GM19452 (cell line): ENCODE measurements at regions not wholly inside any gene's neighbourhood (a gene's known extent, or its start where the extent isn't known, plus 50 kb on each side); places are given as distances from the start of the nearest gene placed in this dataset.
"Not testable (repeated sequence)": the region's sequence is repeated elsewhere in the genome, so short reads cannot be mapped to it uniquely, and the experiment has no call there.

Source experiments
- ATAC-seq: cut with Tn5 transposase; IDR thresholded peaks from one replicate; pipeline ENCODE4 v1.9.1; 2021; ENCODE audit not compliant: unreplicated experiment

- no peak for ATAC-seq
Observed at GRCh38 chr15:93384886-93385285, 295.9 kb upstream of the RGMA start.

DNA sequence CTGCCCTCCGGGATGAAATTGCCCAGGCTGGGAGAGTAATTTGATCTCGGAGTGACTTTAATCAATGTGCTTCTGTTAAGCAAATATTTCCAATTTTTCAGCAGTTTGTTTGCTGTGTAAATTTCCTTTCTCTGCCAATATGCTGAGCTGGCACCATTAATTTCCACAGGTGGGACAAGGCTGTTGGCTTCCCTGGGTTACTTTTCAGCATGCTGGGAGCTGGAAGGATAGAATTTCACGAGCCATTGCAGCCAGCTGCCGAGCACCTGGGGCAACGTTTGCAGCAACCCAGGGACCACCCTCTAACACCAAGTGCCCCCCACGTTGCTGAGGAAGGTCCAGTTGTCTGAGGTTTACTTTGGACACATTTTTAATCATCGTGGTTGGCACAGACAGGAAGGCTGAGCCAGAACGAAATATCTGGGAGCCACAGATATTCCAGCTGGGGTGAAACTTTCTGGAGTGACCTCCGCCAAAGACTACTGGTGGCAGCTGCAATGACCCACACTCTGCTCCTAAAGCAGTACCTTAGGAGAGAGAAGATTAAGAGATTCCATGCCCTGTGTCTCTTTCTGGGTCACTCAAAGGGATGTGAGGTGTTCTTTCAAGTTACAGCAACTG is 293.3 kb upstream of the RGMA start:
- no peak for ATAC-seq

DNA sequence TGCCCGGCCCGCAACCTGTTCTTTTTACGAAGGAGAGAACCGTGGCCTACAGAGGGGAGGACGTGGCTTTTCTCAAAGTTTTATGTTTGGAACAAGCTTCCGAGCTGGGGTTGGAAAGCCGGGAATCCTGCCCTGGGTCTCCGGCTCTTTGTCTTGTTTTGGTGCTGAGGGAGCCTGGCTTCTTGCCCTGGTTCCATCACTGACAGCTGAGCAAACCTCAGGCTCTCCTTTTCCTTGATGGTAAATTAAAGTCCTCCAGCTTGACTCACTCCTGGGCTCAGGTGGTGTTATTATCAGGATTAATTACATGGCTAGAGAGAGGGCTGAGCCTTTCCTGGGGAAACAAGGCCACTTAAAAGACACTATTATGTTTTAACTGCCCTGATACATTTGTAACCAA is 289.5 kb upstream of the RGMA start:
- ATAC-seq, result no peak

DNA sequence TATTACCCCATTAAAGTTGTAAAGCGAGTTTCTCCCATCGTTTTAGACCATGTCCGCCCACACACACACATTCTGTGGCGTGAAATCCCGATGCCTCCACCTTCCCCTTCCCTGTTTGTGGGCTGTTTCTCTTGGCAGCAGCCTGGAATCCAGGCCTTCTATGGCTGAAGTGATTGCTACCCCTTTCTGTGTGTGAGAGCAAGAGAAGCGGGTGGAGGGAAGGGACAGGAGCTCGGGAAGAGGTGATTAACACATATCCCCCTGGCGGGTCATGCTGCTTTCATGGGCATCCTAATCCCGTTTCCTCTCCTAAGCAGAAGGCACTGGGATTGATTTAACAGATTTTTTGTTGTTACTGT is 283.8 kb upstream of the RGMA start:
- ATAC-seq, result no peak

DNA sequence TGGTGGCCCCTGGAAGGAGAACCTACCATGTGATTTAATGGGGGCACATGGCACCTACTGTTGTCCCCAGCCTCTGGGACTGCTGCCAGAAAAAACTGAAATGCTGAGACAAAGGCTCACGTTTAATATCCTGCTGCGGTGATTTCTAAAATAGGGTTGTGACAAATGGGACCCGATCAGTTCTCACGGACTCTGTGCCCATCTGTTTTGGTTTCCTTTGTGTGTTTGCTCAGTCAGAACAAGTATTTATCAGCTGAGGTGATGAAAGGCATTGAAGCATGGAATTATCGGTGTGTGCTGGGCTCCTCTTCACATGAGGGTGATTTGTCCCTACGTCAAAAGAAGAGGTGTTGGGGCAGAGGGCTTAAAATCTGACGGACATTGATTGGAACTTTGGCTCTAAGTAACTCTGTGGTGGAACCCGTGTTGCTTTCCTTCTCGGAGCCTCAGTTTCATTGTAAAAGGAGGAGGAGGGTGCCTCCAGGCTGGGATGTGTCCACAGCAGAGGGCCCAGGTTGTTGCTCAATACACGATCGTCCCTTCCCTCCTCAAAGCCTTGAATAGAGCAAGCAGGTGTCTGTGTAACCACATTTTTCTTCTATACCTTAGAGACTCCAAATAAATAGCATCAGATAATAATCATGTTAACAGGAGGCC is 283.3 kb upstream of the RGMA start:
- no peak for ATAC-seq

DNA sequence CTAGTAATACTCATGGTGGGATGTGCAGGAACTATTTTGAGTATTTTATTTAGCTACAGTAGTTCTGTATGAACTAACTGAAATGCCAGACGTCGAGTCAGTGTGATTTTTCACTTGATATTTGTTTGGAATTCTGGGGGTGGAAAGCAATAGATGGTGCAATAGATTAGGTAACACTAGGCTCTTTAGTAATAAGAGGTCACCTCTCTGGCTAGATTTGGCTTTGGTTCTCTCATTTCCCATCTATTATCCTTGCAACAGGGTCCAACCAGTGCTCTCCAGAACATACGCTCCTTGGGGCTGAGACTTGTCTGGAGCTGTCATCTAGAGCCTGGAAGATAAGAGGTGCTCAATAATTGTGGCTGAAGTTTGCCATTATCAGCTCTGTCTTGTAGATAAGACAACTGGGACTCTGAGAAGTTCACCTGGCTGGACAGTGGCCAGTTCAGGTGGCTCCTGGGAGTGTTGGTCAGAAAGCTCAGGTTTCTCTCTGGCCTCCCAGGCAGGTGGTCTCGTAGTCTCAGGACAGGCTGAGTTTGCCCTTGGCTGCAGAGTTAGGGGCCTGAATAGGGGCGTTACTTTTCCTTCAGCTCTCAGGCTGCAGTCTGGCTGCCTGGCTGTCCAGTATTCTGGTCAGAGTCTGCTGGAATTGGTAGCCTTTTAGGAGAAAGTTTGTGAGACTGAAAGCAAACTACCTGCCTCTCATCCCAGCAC is 277.5 kb upstream of the RGMA start:
- no peak for ATAC-seq

DNA sequence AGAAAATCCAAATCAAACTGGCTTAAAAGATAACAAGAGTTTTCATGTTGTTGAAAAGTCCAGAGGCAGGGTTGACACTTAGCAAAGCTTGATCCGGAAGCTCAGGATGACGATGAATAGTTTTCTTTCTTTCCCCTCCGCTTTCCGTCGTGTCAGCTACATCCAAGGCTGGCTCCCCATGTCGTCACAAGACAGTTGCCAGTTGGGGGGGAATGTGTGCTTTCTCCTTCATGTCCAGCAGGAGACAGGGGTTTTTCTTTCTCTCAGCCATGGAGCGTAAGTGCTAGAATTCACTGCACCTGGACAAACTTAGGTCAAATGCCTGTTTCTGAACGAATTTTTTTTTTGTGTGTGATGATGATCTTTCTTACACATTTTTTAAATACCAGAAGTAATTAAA is 273.8 kb upstream of the RGMA start:
- no peak for ATAC-seq

GRCh38 chr15:93362203-93362602 is 273.2 kb upstream of the RGMA start:
- no peak for ATAC-seq

DNA sequence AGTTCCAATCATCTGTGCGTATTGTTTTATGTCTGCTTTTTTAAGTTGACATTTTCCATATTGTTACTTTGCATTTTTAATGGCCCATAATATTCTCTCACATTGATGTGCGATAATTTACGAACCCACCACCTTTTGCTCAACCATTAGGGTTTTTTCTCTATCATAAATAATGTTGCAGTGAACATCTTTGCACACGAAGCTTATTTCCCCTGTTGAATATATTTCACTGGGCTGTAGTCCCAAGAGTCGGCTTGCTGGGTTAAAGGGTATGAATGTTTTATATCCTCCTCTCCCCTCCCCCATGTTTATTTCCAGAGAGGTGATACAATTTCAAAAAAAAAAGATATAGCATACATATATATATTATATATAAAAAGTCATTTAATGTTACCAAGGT is 272.7 kb upstream of the RGMA start:
- no peak for ATAC-seq

DNA sequence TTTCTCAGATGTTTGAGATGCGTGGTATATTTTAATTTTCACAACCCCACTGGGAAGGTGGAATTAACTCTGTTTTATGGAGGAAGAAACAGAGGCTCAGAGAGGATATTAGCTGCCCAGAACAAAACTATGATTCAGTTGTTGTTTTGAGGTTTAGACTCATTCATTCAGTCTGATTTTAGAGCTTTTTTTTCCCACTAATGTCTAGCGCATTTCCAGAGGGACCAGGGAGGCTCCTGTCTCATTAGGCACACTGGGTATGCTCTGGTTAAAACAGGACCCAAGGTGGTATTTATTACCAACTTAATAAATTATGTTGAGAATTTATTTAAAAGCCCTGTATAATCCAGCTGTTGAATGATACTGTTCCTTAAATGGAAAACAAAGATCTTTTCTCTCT is 272.0 kb upstream of the RGMA start:
- no peak for ATAC-seq

GRCh38 chr15:93360318-93360717 is 271.3 kb upstream of the RGMA start:
- ATAC-seq, result no peak

GRCh38 chr15:93359425-93360131 is 270.6 kb upstream of the RGMA start:
- ATAC-seq, result no peak

- no peak for ATAC-seq
Observed at GRCh38 chr15:93359060-93359408, 270.0 kb upstream of the RGMA start.

DNA sequence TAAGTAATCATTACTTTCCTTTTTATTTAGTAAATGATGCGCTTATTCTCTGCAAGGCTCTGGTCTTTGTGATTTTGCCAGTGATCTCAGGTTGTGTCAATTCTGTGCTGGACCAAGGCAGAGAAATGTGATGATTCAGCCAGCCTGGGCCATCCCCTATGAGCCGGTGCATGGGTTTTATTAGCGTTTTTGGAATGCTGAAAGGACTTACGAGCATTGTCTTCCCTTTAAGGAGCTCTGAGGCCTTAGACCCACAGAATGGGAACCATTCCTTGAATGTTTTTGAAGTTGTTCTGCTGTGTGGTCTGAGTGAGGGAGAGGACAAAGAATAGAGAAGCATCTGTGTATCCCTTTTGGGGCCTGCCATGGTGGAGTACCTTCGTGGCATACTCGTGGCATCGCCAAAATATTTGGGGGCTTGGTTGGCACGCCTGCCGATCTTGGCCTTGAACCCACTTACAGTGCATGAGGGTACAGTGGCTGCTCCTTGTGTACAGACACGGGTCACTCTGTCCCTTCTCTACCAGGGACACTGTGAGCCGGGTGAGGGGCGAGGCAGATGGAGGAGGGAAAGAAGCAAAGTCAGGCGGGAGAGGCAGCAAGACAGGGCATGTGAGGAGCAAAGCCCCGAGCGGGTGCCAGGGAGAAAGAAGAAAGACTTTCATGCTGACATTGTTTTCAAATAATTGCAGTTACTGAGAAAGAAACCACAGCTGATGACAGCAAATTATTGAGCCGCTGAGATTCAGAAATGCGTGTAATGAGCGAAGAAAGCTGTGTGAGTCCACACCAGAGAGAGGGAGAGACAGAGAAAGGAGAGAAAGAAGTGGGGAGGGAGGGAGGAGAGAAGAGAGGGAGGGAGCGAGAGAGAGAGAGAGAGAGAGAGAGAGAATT is 269.4 kb upstream of the RGMA start:
- no peak for ATAC-seq

- no peak for ATAC-seq
Observed at GRCh38 chr15:93348711-93349545, 259.9 kb upstream of the RGMA start.

GRCh38 chr15:93347986-93348385 is 259.0 kb upstream of the RGMA start:
- ATAC-seq, result no peak

- no peak for ATAC-seq
Observed at GRCh38 chr15:93345981-93346380, 257.0 kb upstream of the RGMA start.

DNA sequence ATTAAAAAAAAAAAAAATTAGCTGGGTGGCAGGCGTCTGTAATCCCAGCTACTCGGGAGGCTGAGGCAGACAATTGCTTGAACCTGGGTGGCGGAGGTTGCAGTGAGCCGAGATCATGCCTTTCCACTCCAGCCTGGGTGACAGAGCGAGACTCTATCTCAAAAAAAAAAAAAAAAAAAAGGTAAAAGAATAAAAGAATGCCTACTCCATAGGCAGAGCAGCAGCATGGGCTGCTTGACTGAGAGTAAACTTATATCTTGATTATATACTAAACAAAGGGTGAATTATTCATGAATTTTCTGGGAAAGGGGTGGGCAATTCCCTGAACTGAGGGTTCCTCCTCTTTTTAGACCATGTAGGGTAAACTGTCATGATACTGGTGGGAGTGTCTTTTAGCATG is 254.4 kb upstream of the RGMA start:
- ATAC-seq, result not testable (repeated sequence)

- ATAC-seq, result no peak
Observed at GRCh38 chr15:93341164-93341563, 252.2 kb upstream of the RGMA start.

DNA sequence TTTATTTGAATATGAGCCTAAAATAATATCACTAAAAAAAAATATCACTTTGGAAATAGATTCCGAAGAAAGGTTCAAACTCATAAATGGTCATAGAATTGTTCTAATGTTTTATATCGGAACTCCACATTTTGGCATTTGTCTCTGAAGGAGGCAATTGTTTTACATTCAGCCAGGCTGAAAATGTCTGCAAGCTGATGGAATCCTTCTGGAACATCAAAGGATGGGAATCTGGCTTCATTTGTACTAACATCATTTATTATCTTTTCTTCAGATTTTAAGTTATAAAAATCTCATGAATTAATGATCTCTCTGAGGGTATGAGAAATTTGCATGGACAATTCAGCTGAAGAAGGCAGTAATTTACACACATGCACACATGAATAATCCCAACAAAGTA is 251.4 kb upstream of the RGMA start:
- no peak for ATAC-seq
